ENCODE measurements at regions not wholly inside any gene's neighbourhood (a gene's known extent, or its start where the extent isn't known, plus 50 kb on each side); places are given as distances from the start of the nearest gene placed in this dataset.
A peak's percentile ranks its signal among the peaks of the same experiment; 100 is the strongest.

GRCh38 chr2:56784046-56784445, 600.3 kb downstream of the CCDC85A start:
- Histone ChIP-seq H3K27me3 (ENCODE audit: low read length) (0 out of 2 replicates have a peak, but pooled peaks cover 6% of the 10 kb centered on the region), H3F3A (ENCODE audit: low read length, unreplicated experiment) (no peaks in the 10 kb centered on the region), H3K79me2 (ENCODE audit: low read length) (no peaks in the 10 kb centered on the region), H3K9ac (ENCODE audit: low read length) (no peak overlapping the region), H3K9me3 (ENCODE audit: low read length) (no peaks in the 10 kb centered on the region), H3K4me3 (ENCODE audit: low read length) (no peak overlapping the region), H3K36me3 (ENCODE audit: low read depth, low read length) (no peaks in the 10 kb centered on the region), H3K27ac (ENCODE audit: low read length) (no peak overlapping the region), H3K4me1 (ENCODE audit: insufficient read depth, low read length) (no peaks in the 10 kb centered on the region), H3K9me2 (replicated peaks; ENCODE audit: low read length) (no peaks in the 10 kb centered on the region), H4K20me1 (ENCODE audit: low read length) (no peaks in the 10 kb centered on the region), H2AFZ (ENCODE audit: low read length) (no peak overlapping the region), H3K4me2 (ENCODE audit: low read length) (no peak overlapping the region)
- BruUV-seq (replicated peaks) = no TSS peak
- peak; percentile 9 for DNase-seq
- POLR2A ChIA-PET (ENCODE audit: unreplicated experiment) = no interaction called here
- ATAC-seq = no peak; the same call in 1 of the 2 replicates
- TF ChIP-seq EZH2phosphoT487 (IDR thresholded peaks at IDR 0.05; ENCODE audit: borderline replicate concordance, low read length) (no peak), EZH2 (IDR thresholded peaks at IDR 0.05; ENCODE audit: low read length, unreplicated experiment) (no peak)
- TF ChIP-seq, protein P1, sequence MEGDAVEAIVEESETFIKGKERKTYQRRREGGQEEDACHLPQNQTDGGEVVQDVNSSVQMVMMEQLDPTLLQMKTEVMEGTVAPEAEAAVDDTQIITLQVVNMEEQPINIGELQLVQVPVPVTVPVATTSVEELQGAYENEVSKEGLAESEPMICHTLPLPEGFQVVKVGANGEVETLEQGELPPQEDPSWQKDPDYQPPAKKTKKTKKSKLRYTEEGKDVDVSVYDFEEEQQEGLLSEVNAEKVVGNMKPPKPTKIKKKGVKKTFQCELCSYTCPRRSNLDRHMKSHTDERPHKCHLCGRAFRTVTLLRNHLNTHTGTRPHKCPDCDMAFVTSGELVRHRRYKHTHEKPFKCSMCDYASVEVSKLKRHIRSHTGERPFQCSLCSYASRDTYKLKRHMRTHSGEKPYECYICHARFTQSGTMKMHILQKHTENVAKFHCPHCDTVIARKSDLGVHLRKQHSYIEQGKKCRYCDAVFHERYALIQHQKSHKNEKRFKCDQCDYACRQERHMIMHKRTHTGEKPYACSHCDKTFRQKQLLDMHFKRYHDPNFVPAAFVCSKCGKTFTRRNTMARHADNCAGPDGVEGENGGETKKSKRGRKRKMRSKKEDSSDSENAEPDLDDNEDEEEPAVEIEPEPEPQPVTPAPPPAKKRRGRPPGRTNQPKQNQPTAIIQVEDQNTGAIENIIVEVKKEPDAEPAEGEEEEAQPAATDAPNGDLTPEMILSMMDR (conservative IDR thresholded peaks at IDR 0.05; ENCODE audit: low read depth, low read length) = no peak
- intact Hi-C loops (cut with micrococcal nuclease) = no loop called here
- CTCF ChIA-PET = no interaction called here

DNA sequence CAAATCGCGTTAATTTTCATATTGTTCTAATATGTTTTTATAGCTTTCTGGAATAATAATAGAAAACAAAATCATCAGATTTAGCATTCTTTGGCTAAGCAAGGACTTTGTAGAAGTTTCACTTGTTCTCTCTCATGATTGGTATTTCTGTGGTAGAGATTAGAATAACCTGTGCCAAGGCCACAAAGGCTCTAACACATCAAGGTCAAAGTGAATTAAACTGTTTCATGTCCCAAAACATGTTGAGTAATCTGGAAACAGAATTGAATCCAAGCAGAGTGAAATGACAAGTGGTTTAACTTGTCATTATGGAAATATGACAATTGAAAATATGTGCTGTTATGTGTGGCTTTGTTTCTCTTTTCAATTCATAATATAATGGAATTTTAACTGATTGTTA, 617.4 kb downstream of the CCDC85A start:
- TF ChIP-seq EZH2 (IDR thresholded peaks at IDR 0.05; ENCODE audit: low read length, unreplicated experiment) = no peak
- no peak for TF ChIP-seq EZH2phosphoT487 (IDR thresholded peaks at IDR 0.05; ENCODE audit: borderline replicate concordance, low read length)
- TF ChIP-seq, protein P1 (conservative IDR thresholded peaks at IDR 0.05; ENCODE audit: low read depth, low read length) = no peak
- no peaks in the 10 kb centered on the region for H3K79me2 ChIP-seq (ENCODE audit: low read length)
- no peaks in the 10 kb centered on the region for H3F3A ChIP-seq (ENCODE audit: low read length, unreplicated experiment)
- no peaks in the 10 kb centered on the region for H3K4me1 ChIP-seq (ENCODE audit: insufficient read depth, low read length)
- no peaks in the 10 kb centered on the region for H3K9me2 ChIP-seq (replicated peaks; ENCODE audit: low read length)
- H3K9me3 ChIP-seq (ENCODE audit: low read length) = no peaks in the 10 kb centered on the region
- DNase-seq (no peak), ATAC-seq (no peak)
- H3K27me3 ChIP-seq (ENCODE audit: low read length) = 0 out of 2 replicates have a peak, but pooled peaks cover 2% of the 10 kb centered on the region
- no peak overlapping the region for H3K4me2 ChIP-seq (ENCODE audit: low read length)
- CTCF ChIA-PET = no interaction called here
- no peaks in the 10 kb centered on the region for H3K36me3 ChIP-seq (ENCODE audit: low read depth, low read length)
- no peak overlapping the region for H3K27ac ChIP-seq (ENCODE audit: low read length)
- POLR2A ChIA-PET (ENCODE audit: unreplicated experiment) = no interaction called here
- BruUV-seq (replicated peaks) = no TSS peak
- no peak overlapping the region for H3K9ac ChIP-seq (ENCODE audit: low read length)
- no peak overlapping the region for H2AFZ ChIP-seq (ENCODE audit: low read length)
- H3K4me3 ChIP-seq (ENCODE audit: low read length) = no peak overlapping the region
- no peaks in the 10 kb centered on the region for H4K20me1 ChIP-seq (ENCODE audit: low read length)
- intact Hi-C loops (cut with micrococcal nuclease) = no loop called here

DNA sequence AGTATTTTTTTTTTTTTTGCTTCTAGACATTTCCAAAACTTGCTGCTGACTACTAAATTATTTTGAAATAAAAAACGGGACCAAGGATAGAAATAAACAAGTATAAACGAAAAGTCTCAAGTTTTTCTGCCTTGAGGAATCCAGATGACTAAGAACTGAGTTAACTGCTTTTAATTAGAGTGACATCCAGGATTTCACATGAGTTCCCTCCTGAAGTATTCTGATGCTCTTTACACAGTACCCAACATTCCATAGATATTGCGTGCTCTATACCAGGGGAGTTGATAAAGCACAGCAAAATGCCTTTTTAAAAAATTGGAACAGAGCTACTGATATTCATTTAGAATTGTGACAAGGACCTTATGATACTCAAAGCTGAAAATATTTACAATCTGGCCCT, 618.0 kb downstream of the CCDC85A start:
- peak; percentile 53 for ATAC-seq
- Histone ChIP-seq H3K4me2 (ENCODE audit: low read length) (no peak overlapping the region), H3K4me3 (ENCODE audit: low read length) (no peak overlapping the region), H4K20me1 (ENCODE audit: low read length) (no peaks in the 10 kb centered on the region), H3K27ac (ENCODE audit: low read length) (no peak overlapping the region), H3K9me3 (ENCODE audit: low read length) (no peaks in the 10 kb centered on the region), H3F3A (ENCODE audit: low read length, unreplicated experiment) (no peaks in the 10 kb centered on the region), H3K9ac (ENCODE audit: low read length) (no peak overlapping the region), H3K9me2 (replicated peaks; ENCODE audit: low read length) (no peaks in the 10 kb centered on the region), H3K79me2 (ENCODE audit: low read length) (no peaks in the 10 kb centered on the region), H3K4me1 (ENCODE audit: insufficient read depth, low read length) (peaks cover 4% of the 10 kb centered on the region; the same call in 1 of the 2 replicates), H2AFZ (ENCODE audit: low read length) (no peak overlapping the region), H3K27me3 (ENCODE audit: low read length) (0 out of 2 replicates have a peak, but pooled peaks cover 2% of the 10 kb centered on the region), H3K36me3 (ENCODE audit: low read depth, low read length) (no peaks in the 10 kb centered on the region)
- POLR2A ChIA-PET (ENCODE audit: unreplicated experiment) = no interaction called here
- no TSS peak for BruUV-seq (replicated peaks)
- intact Hi-C loops (cut with micrococcal nuclease) = no loop called here
- CTCF ChIA-PET = no interaction called here
- TF ChIP-seq EZH2 (IDR thresholded peaks at IDR 0.05; ENCODE audit: low read length, unreplicated experiment) = no peak
- TF ChIP-seq EZH2phosphoT487 (IDR thresholded peaks at IDR 0.05; ENCODE audit: borderline replicate concordance, low read length) = no peak
- TF ChIP-seq, protein P1 (conservative IDR thresholded peaks at IDR 0.05; ENCODE audit: low read depth, low read length) = no peak
- DNase-seq = peak; percentile 49
